ENCODE measurements at regions not wholly inside any gene's neighbourhood (a gene's known extent, or its start where the extent isn't known, plus 50 kb on each side); places are given as distances from the start of the nearest gene placed in this dataset.

- Histone ChIP-seq H3K27me3 (no peaks in the 10 kb centered on the region), H3K4me1 (no peaks in the 10 kb centered on the region), H3K9me3 (no peaks in the 10 kb centered on the region), H3K4me3 (no peak overlapping the region), H3K27ac (no peak overlapping the region), H3K36me3 (no peaks in the 10 kb centered on the region)
- intact Hi-C loops (cut with DNase I; ENCODE audit: low total_unique reads) = no loop called here
- TF ChIP-seq, protein P1, sequence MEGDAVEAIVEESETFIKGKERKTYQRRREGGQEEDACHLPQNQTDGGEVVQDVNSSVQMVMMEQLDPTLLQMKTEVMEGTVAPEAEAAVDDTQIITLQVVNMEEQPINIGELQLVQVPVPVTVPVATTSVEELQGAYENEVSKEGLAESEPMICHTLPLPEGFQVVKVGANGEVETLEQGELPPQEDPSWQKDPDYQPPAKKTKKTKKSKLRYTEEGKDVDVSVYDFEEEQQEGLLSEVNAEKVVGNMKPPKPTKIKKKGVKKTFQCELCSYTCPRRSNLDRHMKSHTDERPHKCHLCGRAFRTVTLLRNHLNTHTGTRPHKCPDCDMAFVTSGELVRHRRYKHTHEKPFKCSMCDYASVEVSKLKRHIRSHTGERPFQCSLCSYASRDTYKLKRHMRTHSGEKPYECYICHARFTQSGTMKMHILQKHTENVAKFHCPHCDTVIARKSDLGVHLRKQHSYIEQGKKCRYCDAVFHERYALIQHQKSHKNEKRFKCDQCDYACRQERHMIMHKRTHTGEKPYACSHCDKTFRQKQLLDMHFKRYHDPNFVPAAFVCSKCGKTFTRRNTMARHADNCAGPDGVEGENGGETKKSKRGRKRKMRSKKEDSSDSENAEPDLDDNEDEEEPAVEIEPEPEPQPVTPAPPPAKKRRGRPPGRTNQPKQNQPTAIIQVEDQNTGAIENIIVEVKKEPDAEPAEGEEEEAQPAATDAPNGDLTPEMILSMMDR (IDR thresholded peaks at IDR 0.05) = no peak
- DNase-seq = no peak
Observed at GRCh38 chr7:25478925-25479324, 250.6 kb upstream of the NPVF start.

GRCh38 chr7:25481891-25482290 is 253.6 kb upstream of the NPVF start:
- Histone ChIP-seq H3K9me3 (no peaks in the 10 kb centered on the region), H3K27me3 (no peaks in the 10 kb centered on the region), H3K4me1 (no peaks in the 10 kb centered on the region), H3K27ac (no peak overlapping the region), H3K4me3 (no peak overlapping the region), H3K36me3 (no peaks in the 10 kb centered on the region)
- TF ChIP-seq, protein P1 (IDR thresholded peaks at IDR 0.05) = no peak
- intact Hi-C loops (cut with DNase I; ENCODE audit: low total_unique reads) = no loop called here
- DNase-seq = no peak

GRCh38 chr7:25482631-25483030 is 254.3 kb upstream of the NPVF start:
- TF ChIP-seq, protein P1 (IDR thresholded peaks at IDR 0.05) = no peak

DNA sequence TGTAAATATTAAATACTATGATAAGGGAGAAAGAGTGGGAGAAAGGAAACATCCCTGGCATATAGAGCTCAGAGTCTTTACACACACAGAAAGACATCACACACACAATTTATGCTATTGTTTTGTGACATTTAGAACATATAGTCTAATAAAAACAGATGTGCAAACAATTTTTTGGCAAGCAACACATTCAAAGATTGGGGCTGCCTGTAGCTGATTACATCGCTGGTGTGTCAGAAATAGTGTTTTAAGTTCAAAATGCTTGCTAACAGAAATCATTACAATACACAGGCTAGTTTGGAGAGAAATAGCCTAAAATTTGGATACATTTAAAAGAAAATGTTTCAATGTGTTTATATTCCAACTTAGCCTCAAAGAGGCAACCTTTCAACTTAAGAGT is 256.7 kb upstream of the NPVF start:
- H3K27ac ChIP-seq = no peak overlapping the region
- no peaks in the 10 kb centered on the region for H3K27me3 ChIP-seq
- TF ChIP-seq, protein P1 (IDR thresholded peaks at IDR 0.05) = no peak
- H3K4me3 ChIP-seq = no peak overlapping the region
- no peaks in the 10 kb centered on the region for H3K9me3 ChIP-seq
- no peaks in the 10 kb centered on the region for H3K4me1 ChIP-seq
- H3K36me3 ChIP-seq = no peaks in the 10 kb centered on the region
- no peak for DNase-seq
- intact Hi-C loops (cut with DNase I; ENCODE audit: low total_unique reads) = no loop called here

More at GRCh38 chr7:25482631-25483030, 254.3 kb upstream of the NPVF start:
- Histone ChIP-seq H3K4me1 (no peaks in the 10 kb centered on the region), H3K36me3 (no peaks in the 10 kb centered on the region), H3K4me3 (no peak overlapping the region), H3K9me3 (no peaks in the 10 kb centered on the region), H3K27ac (no peak overlapping the region), H3K27me3 (no peaks in the 10 kb centered on the region)
- no peak for DNase-seq
- intact Hi-C loops (cut with DNase I; ENCODE audit: low total_unique reads) = no loop called here

GRCh38 chr7:25486656-25487055 is 258.4 kb upstream of the NPVF start:
- no peak for DNase-seq
- intact Hi-C loops (cut with DNase I; ENCODE audit: low total_unique reads) = no loop called here
- TF ChIP-seq, protein P1 (IDR thresholded peaks at IDR 0.05) = no peak

GRCh38 chr7:25493805-25494366 is 265.6 kb upstream of the NPVF start:
- no peak overlapping the region for H3K4me3 ChIP-seq
- H3K27ac ChIP-seq = no peak overlapping the region
- intact Hi-C loops (cut with DNase I; ENCODE audit: low total_unique reads) = no loop called here
- TF ChIP-seq, protein P1 (IDR thresholded peaks at IDR 0.05) = no peak
- no peaks in the 10 kb centered on the region for H3K36me3 ChIP-seq
- H3K4me1 ChIP-seq = peaks cover 0 to 22% (median 10%) of the 10 kb centered on the region in 4 donors
- H3K27me3 ChIP-seq = no peaks in the 10 kb centered on the region
- no peak for DNase-seq
- no peaks in the 10 kb centered on the region for H3K9me3 ChIP-seq

More at GRCh38 chr7:25486656-25487055, 258.4 kb upstream of the NPVF start:
- Histone ChIP-seq H3K27me3 (no peaks in the 10 kb centered on the region), H3K4me3 (no peak overlapping the region), H3K9me3 (no peaks in the 10 kb centered on the region), H3K27ac (no peak overlapping the region), H3K36me3 (no peaks in the 10 kb centered on the region), H3K4me1 (no peaks in the 10 kb centered on the region)
